ENCODE measurements at regions not wholly inside any gene's neighbourhood (a gene's known extent, or its start where the extent isn't known, plus 50 kb on each side); places are given as distances from the start of the nearest gene placed in this dataset.

DNA sequence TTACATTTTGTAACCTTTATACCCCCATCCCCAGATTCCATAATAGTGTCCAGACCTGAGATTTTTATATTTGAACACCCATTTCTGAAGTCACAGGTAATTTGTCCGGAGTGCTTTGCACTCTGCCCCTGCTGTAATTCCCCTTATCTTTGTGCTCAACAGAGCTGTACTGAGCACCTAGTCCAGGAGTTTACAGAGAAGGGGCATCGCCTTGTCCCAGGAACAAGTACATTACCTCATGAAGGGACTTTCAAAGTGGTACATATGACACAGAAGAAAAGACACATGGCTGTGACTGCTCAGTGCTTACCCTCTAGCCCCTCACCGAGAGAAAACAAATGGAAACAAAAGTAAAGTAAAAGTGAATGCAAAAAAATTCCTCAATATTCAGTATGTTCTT is 373.5 kb downstream of the SOX11 start:
- DNase-seq (ENCODE audit: low read depth, low spot score), result no peak

DNA sequence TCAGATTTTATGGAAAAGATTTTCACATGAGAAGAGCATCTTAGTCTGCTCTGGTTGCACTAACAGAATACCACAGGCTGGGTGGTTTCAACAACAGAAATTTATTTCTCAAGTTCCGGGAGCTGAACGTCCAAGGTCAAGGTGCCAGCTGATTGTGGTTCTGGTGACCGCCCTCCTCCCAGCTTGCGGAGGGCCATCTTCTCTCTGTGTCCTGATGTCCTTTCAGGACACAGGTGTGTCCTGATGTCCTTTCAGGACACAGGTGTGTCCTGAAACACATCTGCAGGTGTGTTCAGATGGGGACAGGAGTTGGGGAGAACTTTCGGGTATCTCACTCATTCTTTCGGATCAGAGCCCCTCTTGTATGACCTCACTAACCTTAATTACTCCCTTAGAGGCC is 374.9 kb downstream of the SOX11 start:
- no peak for DNase-seq (ENCODE audit: low read depth, low spot score)

DNA sequence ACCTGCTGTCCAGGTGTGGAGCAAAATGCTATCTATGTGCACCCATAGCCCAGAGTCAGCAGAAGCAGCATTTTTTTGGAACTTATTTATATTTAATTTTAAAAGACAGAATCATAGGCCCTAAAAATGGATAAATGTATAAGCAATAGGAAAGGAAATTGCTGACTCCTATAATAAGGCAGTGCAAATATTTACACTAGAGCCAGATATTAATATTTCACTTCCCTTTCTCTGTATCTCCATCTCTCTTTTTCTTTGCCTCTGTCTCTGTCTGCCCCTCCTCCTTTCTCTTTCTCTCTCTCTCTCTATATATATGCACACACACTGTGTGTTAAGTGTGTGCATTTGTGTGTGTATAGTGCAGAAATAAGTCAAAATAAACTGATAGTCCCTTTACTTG is 375.6 kb downstream of the SOX11 start:
- no peak for DNase-seq (ENCODE audit: low read depth, low spot score)

DNA sequence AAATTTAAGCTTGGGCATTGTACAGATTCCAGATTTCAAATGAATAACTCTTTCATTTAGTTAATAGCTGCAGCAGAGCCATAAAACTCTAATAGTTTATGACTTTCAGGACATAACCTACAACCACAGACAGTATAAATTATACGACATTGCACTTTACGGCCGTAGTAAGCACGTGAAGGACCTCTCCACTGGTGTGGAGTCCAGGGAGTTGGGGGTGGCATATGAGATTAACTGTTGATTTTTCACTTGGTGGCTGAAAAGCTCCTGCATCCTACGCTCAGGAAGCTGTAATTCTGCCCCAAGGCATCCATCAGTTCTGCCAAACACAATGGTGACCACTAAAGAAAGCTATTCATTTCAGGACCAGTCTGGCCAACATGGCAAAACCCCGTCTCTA is 376.2 kb downstream of the SOX11 start:
- no peak for DNase-seq (ENCODE audit: low read depth, low spot score)

DNA sequence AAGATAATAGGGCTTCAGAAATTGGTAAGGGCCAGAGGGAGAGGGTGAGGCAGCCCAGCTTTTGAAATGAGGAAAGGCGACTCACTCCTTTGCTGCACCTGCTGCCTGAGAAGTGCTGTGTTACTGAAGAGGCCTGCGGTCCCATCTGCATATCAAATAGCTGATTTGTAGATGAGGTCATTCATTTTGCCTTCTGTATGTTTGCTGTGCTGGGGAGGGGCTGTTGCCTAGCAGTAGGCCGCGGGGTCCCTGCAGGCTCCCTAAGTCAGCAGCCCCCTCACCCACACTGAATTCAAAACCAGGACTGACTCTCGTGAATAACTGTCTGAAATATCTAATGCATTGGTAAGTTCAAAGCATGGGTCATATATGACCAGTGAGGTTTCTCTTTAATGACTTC is 377.2 kb downstream of the SOX11 start:
- DNase-seq (ENCODE audit: low read depth, low spot score), result no peak

GRCh38 chr2:6071519-6071918 is 379.3 kb downstream of the SOX11 start:
- DNase-seq (ENCODE audit: low read depth, low spot score), result no peak

DNA sequence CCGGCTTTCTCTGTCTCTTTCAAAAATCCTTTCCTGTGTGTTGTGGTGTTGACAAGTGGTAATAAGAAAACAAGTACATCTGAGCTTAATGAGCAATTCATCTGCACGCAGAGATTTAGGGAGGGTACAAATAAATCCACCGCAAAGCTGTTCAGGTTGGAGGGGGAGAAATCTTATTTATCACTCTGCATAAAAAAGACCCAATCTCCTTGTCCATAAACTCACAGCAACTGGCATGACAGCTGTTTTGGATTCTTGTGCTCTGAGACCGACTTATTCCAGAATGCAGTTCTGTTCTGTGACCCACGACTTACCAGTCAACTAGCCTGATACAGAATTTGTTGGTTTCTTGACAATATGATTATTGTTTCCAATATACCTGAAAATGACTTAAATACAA is 380.1 kb downstream of the SOX11 start:
- no peak for DNase-seq (ENCODE audit: low read depth, low spot score)

- no peak for DNase-seq (ENCODE audit: low read depth, low spot score)
Measured at GRCh38 chr2:6072768-6073167, 380.6 kb downstream of the SOX11 start.

GRCh38 chr2:6073191-6074088 is 381.3 kb downstream of the SOX11 start:
- no peak for DNase-seq (ENCODE audit: low read depth, low spot score)

DNA sequence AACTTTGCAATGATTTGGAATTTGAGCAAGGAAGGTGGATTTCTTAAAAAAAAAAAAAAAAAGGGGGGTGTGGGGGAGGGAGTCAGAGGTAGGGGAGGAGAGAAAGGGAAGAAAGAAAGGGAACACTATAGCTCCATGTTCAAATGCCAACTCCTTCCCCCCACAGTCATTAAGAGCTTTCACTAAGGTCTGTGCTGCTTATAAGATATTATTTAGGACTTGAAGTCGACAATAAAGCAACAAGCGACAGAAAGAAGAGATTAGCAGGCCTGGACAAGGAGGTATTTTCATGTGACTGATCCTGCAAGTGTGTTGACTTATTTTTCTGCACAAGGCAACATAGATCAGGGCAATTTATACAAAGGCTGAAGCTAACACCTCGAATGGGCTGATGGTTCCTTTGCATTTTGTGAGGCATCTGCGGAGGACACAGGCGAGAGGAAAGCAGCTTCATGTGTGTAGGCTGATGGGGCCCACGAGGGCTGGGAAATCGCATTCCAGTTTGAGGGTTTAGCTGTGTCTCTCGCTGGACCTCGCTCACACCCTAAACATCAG is 382.0 kb downstream of the SOX11 start:
- DNase-seq (ENCODE audit: low read depth, low spot score), result no peak

- no peak for DNase-seq (ENCODE audit: low read depth, low spot score)
Measured at GRCh38 chr2:6077585-6077984, 385.4 kb downstream of the SOX11 start.

DNA sequence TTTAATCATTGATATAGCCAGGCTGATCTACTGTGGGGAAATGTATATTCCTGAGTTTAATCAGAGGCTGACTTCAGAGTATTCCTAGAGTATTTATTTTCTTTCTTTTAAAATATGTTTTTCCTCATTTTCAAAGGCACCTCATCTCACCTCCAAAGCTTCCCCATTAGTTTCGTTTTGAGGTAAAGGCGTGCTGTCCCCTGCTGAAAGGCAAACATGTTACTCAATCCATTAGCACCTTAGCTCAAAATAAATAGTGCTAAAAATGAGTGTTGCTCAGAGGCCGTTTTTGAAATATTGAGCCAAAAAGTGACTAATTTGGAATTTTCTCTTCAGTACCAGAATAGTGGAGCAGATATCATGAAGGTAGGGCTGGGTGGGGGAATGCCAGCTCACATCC is 386.2 kb downstream of the SOX11 start:
- no peak for DNase-seq (ENCODE audit: low read depth, low spot score)

GRCh38 chr2:6079405-6079804 is 387.2 kb downstream of the SOX11 start:
- DNase-seq (ENCODE audit: low read depth, low spot score), result no peak

DNA sequence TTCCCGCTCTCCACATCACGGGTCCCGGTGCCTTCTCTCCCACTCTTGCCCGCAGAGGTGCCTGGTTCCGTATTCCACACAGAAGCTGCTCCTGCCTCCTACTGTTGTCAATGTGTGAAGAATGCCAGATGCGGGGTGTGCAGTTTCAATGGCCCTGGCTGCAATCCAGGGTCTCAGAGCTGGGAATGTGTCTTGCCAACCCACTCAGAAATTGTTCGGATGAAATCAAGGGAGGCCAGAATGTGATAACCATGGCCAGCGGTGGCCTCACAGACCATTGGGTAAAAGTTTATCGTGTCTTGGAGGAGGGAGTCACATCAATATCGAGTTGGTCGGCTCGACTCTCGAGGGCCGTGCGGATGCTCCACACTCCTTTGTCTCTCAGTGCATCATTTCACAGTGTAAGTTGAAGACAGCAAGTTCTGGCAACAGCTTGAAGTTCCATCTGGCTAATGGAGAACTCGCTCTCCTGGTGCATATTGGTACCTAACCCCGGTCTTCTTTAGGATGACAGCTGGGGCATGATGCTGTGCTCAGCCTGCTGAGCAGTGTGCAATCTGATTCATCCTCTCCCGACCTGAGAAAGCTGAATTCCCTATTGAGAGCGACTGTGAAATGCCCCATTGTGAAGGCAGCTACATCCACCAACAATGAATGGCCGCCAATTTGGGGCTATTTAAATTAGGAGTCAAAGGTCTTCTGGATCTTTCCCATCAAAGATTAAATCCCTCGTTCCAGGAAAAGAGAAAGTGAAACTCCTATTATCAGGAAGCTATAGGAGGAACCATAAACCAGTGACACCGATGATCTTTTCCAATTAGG is 389.0 kb downstream of the SOX11 start:
- no peak for DNase-seq (ENCODE audit: low read depth, low spot score)

- DNase-seq (ENCODE audit: low read depth, low spot score), result no peak
Measured at GRCh38 chr2:6081955-6082624, 389.9 kb downstream of the SOX11 start.

GRCh38 chr2:6082625-6083018 is 390.4 kb downstream of the SOX11 start:
- DNase-seq (ENCODE audit: low read depth, low spot score), result no peak

DNA sequence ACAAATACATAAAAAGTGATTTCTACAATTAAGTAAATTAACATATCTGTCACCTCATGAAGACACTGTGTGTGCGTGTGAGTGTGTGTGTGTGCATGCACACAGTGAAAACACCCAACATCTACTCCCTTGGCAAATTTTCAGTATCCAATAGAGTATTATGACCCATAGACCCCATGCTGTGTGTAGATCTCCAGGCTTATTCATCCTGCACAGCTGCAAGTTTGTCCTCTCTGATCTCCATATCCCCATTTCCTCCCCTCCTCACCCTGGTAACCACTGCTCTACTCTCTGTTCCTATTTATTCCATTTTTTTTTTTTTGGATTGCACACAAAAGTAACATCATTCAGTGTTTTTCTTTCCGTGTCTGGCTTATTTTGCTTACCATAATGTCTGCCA is 391.0 kb downstream of the SOX11 start:
- DNase-seq (ENCODE audit: low read depth, low spot score), result no peak

- DNase-seq (ENCODE audit: low read depth, low spot score), result no peak
Measured at GRCh38 chr2:6089474-6089873, 397.3 kb downstream of the SOX11 start.

DNA sequence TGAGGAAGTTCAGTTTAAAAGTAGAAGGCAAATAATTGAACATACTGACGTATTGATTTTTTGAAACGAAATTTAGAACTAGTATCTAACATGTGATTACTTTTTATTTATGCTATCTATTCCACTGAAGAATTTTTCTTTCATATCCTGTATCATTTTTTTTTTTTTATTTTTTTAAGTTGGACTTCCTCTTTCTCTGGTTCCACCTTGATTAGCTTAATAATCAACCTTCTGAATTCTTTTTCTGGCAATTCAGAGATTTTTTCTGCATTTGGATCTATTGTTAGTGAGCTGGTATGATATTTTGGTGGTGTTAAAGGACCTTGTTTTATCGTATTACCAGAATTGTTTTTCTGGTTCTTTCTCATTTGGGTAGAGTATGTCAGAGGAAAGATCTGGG is 411.2 kb downstream of the SOX11 start:
- no peak for DNase-seq (ENCODE audit: low read depth, low spot score)

- DNase-seq (ENCODE audit: low read depth, low spot score), result no peak
Measured at GRCh38 chr2:6103949-6104348, 411.8 kb downstream of the SOX11 start.

DNA sequence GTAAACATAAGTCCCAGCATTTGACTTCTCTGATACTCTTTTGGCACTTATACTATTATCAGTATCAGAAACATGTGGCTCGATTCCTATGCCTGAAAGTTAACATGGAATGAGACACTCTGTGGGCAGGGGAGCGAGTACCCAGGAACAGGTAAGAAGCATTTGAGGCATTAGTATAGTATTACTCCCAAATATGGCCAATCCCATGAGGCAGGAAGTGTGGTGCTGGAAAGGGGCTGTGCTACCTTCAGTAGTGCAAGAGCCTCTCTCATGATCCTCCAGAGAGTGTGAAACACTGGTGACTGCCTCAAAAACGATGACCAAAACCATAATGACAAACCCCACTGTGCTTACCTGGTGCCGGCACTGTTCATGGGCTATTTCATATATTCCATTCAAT is 415.1 kb downstream of the SOX11 start:
- DNase-seq (ENCODE audit: low read depth, low spot score), result no peak

DNA sequence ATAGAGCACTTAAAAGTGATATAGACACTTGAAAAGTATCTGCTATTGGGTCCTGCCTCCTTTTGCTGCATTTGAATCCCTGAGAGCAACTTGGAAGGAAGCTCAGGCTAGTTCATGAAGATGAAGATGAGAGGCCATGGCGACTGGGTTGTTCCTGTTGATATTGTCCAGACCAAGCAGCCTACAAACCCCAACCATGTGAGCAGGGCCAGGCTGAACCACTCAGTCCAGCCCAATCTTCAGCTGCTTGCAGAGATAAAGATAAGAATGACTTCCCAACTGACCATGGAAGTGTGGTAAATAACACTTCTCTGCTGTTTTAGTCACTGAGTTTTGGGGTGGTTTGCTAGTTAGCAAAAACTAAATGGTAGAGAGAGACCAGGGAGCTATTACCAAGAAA is 417.6 kb downstream of the SOX11 start:
- no peak for DNase-seq (ENCODE audit: low read depth, low spot score)
